ENCODE measurements at regions not wholly inside any gene's neighbourhood (a gene's known extent, or its start where the extent isn't known, plus 50 kb on each side); places are given as distances from the start of the nearest gene placed in this dataset.

- Histone ChIP-seq H3K79me2 (ENCODE audit: insufficient read depth, low read length) (no peaks in the 10 kb centered on the region), H2AFZ (ENCODE audit: low read depth, low read length, poor library complexity, severe bottlenecking) (no peak overlapping the region), H3K36me3 (ENCODE audit: control insufficient read depth in 1 of 2, insufficient read depth in 2 of 2, low read length in 2 of 2) (no peaks in the 10 kb centered on the region), H3K4me2 (ENCODE audit: low read length) (no peak overlapping the region), H3K4me3 (replicated peaks in 1 of 2; ENCODE audit: low read depth in 1 of 2, low read length in 2 of 2) (no peak overlapping the region), H3K9me3 (ENCODE audit: control insufficient read depth in 1 of 2, insufficient read depth in 1 of 2, low read depth in 1 of 2, low read length in 2 of 2) (no peaks in the 10 kb centered on the region; a peak in 1 of 4 replicates), H3K27me3 (ENCODE audit: insufficient read depth, low read length) (no peaks in the 10 kb centered on the region), H3K27ac (ENCODE audit: low read depth, low read length) (no peak overlapping the region), H3K4me1 (ENCODE audit: control insufficient read depth in 1 of 2, insufficient read depth in 2 of 2, low read length in 2 of 2) (no peaks in the 10 kb centered on the region), H3K9me2 (ENCODE audit: insufficient read depth) (no peaks in the 10 kb centered on the region), H3K9ac (ENCODE audit: low read length) (no peak overlapping the region), H4K20me1 (ENCODE audit: insufficient read depth) (no peaks in the 10 kb centered on the region)
- intact Hi-C loops (cut with micrococcal nuclease): no loop called here
- no peak for TF ChIP-seq EZH2 (IDR thresholded peaks at IDR 0.05)
- no peak for TF ChIP-seq YY1 (IDR thresholded peaks at IDR 0.05; ENCODE audit: extremely low read depth, insufficient replicate concordance, low read depth, low read length)
- TF ChIP-seq CBX3 (IDR thresholded peaks at IDR 0.05; ENCODE audit: low read depth): no peak
- no peak for TF ChIP-seq POLR2AphosphoS5 (IDR thresholded peaks at IDR 0.05; ENCODE audit: low read depth, low read length)
- TF ChIP-seq CTCF (IDR thresholded peaks at IDR 0.05 in 2 of 3, conservative IDR thresholded peaks at IDR 0.05 in 1 of 3; ENCODE audit: borderline replicate concordance in 1 of 3, insufficient read depth in 1 of 3, low read depth in 2 of 3, low read length in 2 of 3): no peak
- no peak for TF ChIP-seq ELF1 (IDR thresholded peaks at IDR 0.05; ENCODE audit: borderline replicate concordance, low read depth)
- TF ChIP-seq, protein P1, sequence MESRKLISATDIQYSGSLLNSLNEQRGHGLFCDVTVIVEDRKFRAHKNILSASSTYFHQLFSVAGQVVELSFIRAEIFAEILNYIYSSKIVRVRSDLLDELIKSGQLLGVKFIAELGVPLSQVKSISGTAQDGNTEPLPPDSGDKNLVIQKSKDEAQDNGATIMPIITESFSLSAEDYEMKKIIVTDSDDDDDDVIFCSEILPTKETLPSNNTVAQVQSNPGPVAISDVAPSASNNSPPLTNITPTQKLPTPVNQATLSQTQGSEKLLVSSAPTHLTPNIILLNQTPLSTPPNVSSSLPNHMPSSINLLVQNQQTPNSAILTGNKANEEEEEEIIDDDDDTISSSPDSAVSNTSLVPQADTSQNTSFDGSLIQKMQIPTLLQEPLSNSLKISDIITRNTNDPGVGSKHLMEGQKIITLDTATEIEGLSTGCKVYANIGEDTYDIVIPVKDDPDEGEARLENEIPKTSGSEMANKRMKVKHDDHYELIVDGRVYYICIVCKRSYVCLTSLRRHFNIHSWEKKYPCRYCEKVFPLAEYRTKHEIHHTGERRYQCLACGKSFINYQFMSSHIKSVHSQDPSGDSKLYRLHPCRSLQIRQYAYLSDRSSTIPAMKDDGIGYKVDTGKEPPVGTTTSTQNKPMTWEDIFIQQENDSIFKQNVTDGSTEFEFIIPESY (IDR thresholded peaks at IDR 0.05; ENCODE audit: extremely low read depth, insufficient replicate concordance, low read length): no peak
- TF ChIP-seq SIN3A (IDR thresholded peaks at IDR 0.05; ENCODE audit: low read depth): no peak
- TF ChIP-seq RAD21 (IDR thresholded peaks at IDR 0.05; ENCODE audit: low read depth): no peak
- TF ChIP-seq SP1 (IDR thresholded peaks at IDR 0.05; ENCODE audit: low read depth): no peak
- ATAC-seq (no peak), DNase-seq (ENCODE audit: low read depth, low spot score) (no peak)
- ChIA-PET POLR2A (no interaction called here), RAD21 (ENCODE audit: low non-redundant PET in 1 of 2, low total read pairs in 2 of 2, uncharacterized antibody in 2 of 2, unreplicated experiment in 2 of 2) (no interaction called here), CTCF (no interaction called here)
- no TSS peak for BruUV-seq (replicated peaks)
These were observed 1457.0 kb downstream of the BRD1 start for GRCh38 chr22:48370508-48371325.
